Tibial artery (tissue), 4 donors: ENCODE measurements at regions not wholly inside any gene's neighbourhood (a gene's known extent, or its start where the extent isn't known, plus 50 kb on each side); places are given as distances from the start of the nearest gene placed in this dataset.
"Not testable (repeated sequence)": the region's sequence is repeated elsewhere in the genome, so short reads cannot be mapped to it uniquely, and the experiment has no call there.

Experiments
- DNase-seq, 2 donors: peaks; one replicate each; pipeline ENCODE4 v3.0.0-alpha.2; 2019
- H3K27ac ChIP-seq, 2 donors: fragments of 200-600 bp; sonication (generic) in 1 of 2; 1 replicate in 1 of 2; 2 replicates in 1 of 2; pipeline ENCODE4 v1.5.1; 2018 to 2019; ENCODE audit warnings: mild to moderate bottlenecking in 1 of 2
- H3K27me3 ChIP-seq, 2 donors: fragments of 200-600 bp; sonication (generic) in 1 of 2; one replicate each; pipeline versions ENCODE4 v1.5.1 to v1.6.0; 2016 to 2019
- H3K36me3 ChIP-seq, 3 donors: fragments of 200-600 bp; sonication (generic) in 2 of 3; one replicate each; pipeline ENCODE4 v1.5.1; 2016 to 2019; ENCODE audit warnings: mild to moderate bottlenecking in 2 of 3
- H3K4me1 ChIP-seq, 4 donors: fragments of 200-600 bp; sonication (generic) in 2 of 4; 1 replicate in 3 of 4; 2 replicates in 1 of 4; pipeline ENCODE4 v1.5.1; 2016 to 2019
- H3K4me3 ChIP-seq, 2 donors: fragments of 200-600 bp; sonication (generic) in 1 of 2; 1 replicate in 1 of 2; 2 replicates in 1 of 2; pipeline ENCODE4 v1.5.1; 2018 to 2019; ENCODE audit warnings: mild to moderate bottlenecking in 2 of 2
- H3K9me3 ChIP-seq, 3 donors: fragments of 200-600 bp; sonication (generic) in 1 of 3; one replicate each; pipeline ENCODE4 v1.5.1; 2016 to 2019
- intact Hi-C: fragments of 100-400 bp; cut with DNase I; formaldehyde crosslinking; loops from one replicate; pipeline ENCODE4 v1.15.0; 2023; ENCODE audit warnings: low total_unique reads
- TF ChIP-seq, protein P1 (sequence below), 2 experiments: fragments of 200-600 bp in 1 of 2; fragments of 450-650 bp in 1 of 2; IDR thresholded peaks; one replicate each; pipeline ENCODE4 v1.5.1; 2017 to 2019; ENCODE audit warnings: antibody characterized with exemption in 2 of 2, mild to moderate bottlenecking in 1 of 2, moderate library complexity in 1 of 2

DNA sequence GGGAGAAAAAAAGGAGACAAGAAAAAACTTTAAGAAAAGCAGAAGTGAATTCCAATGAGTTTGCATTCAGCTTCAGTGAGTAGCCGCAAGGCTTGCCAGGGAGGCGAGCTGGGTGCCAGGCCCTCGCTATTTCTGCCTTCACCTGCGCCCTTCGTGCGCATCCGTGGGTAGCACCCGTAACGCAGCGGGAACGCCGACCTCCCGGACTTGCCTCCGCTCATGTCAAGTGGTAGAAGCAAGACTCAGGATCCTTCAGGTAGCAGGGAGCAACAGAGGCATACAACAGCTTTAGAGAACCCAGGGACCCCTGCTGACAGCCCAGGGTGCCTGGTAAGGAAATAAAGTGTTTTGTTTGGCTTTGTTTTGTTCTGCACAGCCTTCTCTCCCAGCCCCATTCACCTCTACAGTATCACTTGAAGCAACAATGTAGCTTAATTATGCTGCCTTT, 140.0 kb upstream of the BCOR start:
- TF ChIP-seq, protein P1, sequence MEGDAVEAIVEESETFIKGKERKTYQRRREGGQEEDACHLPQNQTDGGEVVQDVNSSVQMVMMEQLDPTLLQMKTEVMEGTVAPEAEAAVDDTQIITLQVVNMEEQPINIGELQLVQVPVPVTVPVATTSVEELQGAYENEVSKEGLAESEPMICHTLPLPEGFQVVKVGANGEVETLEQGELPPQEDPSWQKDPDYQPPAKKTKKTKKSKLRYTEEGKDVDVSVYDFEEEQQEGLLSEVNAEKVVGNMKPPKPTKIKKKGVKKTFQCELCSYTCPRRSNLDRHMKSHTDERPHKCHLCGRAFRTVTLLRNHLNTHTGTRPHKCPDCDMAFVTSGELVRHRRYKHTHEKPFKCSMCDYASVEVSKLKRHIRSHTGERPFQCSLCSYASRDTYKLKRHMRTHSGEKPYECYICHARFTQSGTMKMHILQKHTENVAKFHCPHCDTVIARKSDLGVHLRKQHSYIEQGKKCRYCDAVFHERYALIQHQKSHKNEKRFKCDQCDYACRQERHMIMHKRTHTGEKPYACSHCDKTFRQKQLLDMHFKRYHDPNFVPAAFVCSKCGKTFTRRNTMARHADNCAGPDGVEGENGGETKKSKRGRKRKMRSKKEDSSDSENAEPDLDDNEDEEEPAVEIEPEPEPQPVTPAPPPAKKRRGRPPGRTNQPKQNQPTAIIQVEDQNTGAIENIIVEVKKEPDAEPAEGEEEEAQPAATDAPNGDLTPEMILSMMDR (IDR thresholded peaks at IDR 0.05) = no peak
- Histone ChIP-seq H3K9me3 (peaks cover 0 to 8% (median 0%) of the 10 kb centered on the region in 3 donors), H3K27ac (no peak overlapping the region), H3K4me1 (no peaks in the 10 kb centered on the region), H3K36me3 (no peaks in the 10 kb centered on the region), H3K4me3 (no peak overlapping the region), H3K27me3 (no peaks in the 10 kb centered on the region)
- intact Hi-C loops = no loop called here
- no peak for DNase-seq

DNA sequence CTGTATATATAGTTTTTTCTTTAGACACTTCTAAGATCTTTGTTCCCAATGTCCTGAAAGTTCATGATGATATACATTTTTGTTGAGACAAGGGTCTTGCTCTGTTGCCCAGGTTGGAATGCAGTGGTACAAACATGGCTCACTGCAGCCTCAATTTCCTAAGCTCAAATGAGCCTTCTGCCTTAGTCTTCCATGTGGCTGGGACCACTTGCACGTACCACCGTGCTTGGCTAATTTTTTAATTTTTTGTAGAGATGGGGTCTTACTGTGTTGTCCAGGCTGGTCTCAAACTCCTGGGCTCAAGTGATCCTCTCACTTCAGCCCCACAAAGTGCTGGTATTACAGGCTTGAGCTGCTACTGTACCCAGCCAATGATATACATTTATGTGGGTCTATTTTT, 132.9 kb upstream of the BCOR start:
- DNase-seq = no peak
- H3K27ac ChIP-seq = no peak overlapping the region
- H3K4me1 ChIP-seq = no peaks in the 10 kb centered on the region
- no peaks in the 10 kb centered on the region for H3K27me3 ChIP-seq
- TF ChIP-seq, protein P1 (IDR thresholded peaks at IDR 0.05) = no peak
- peaks cover 0 to under 1% (median 0%) of the 10 kb centered on the region in 3 donors for H3K9me3 ChIP-seq
- H3K4me3 ChIP-seq = no peak overlapping the region
- H3K36me3 ChIP-seq = no peaks in the 10 kb centered on the region
- intact Hi-C loops = no loop called here

DNA sequence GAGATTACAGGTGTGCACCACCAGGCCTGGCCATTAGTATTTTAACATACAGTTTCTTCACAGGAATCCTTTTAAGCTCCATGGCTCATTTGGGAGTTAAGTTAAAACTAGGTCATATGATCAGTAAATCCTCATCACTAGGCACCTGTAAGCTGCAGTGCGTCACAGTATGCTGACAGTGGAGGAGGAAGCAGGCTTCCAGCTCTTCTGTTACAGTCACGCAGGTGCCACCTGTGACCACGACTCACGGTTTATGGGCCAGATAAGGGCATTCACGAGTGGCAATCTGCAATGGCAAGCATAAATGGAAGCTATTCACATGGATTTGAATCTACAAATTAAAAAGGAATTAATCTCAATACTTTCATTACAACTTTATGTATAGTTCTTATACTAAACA, 129.4 kb upstream of the BCOR start:
- TF ChIP-seq, protein P1 (IDR thresholded peaks at IDR 0.05) = no peak
- H3K27ac ChIP-seq = no peak overlapping the region
- no peaks in the 10 kb centered on the region for H3K4me1 ChIP-seq
- H3K36me3 ChIP-seq = no peaks in the 10 kb centered on the region
- peaks cover 0 to 10% (median 9%) of the 10 kb centered on the region in 3 donors for H3K9me3 ChIP-seq
- no peaks in the 10 kb centered on the region for H3K27me3 ChIP-seq
- no peak overlapping the region for H3K4me3 ChIP-seq
- no peak for DNase-seq
- intact Hi-C loops = no loop called here

DNA sequence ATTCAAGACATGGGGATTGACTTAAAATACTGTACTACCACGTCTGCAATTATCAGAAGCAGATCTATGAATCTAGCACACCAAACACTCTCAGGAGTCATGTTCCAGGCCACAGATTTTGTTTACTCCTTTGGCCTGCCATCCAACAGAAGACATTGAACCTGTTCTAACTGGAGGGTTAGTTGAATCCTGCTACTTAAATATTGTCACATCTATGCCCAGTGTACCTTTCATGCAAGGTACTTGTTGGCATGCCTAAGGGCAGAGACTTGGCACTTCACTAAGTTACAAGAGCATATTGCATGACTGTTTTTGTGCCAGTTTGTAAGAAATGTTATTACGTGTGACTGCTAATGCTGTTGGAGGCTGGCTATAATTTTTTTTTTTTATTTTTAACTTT, 126.9 kb upstream of the BCOR start:
- Histone ChIP-seq H3K4me1 (no peaks in the 10 kb centered on the region), H3K9me3 (peaks cover 0 to 25% (median 16%) of the 10 kb centered on the region in 3 donors), H3K27ac (no peak overlapping the region), H3K27me3 (no peaks in the 10 kb centered on the region), H3K36me3 (no peaks in the 10 kb centered on the region), H3K4me3 (no peak overlapping the region)
- intact Hi-C loops = no loop called here
- no peak for DNase-seq
- TF ChIP-seq, protein P1 (IDR thresholded peaks at IDR 0.05) = no peak

DNA sequence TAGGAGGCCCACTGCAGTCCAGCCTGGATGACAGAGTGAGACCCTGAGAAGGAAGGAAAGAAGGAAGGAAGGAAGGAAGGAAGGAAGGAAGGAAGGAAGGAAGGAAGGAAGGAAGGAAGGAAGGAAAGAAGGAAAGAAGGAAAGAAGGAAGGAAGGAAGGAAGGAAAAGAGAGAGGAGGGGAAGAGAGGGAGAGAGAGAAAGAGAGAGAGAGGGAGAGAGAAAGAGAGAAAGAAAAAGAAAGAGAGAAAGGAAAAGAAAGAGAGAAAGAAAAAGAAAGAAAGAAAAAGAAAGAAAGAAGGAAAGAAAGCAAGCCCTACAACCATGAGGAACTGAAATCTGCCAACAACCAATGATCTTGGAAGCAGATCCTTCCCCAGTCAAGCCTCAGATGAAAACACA, 124.9 kb upstream of the BCOR start:
- H3K4me1 ChIP-seq, H3K4me3 ChIP-seq, DNase-seq, H3K27me3 ChIP-seq, H3K27ac ChIP-seq, intact Hi-C loops, H3K36me3 ChIP-seq: not testable (repeated sequence)
- peaks cover 0 to 26% (median 16%) of the 10 kb centered on the region in 3 donors for H3K9me3 ChIP-seq

DNA sequence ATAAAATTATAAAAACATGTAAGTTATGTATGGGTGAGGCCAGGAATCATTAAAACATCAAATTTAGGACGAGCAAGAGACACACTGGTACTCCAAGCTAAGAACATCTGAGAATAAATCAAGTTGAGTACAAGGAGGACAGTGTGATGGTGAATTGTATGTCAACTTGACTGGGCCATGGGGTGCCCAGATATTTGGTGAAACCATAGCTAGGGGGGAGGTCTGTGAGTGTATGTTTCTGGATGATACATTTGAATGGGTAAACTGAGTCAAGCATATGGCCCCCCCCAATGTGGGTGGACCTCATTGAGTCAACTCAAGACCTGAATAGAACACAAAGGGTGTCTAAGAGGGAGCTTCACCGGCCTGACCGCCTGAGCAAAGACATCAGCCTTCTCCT, 115.3 kb upstream of the BCOR start:
- peaks cover 0 to 22% (median 0%) of the 10 kb centered on the region in 3 donors for H3K9me3 ChIP-seq
- TF ChIP-seq, protein P1 (IDR thresholded peaks at IDR 0.05) = no peak
- no peak for DNase-seq
- H3K36me3 ChIP-seq = no peaks in the 10 kb centered on the region
- intact Hi-C loops = no loop called here
- no peak overlapping the region for H3K4me3 ChIP-seq
- H3K4me1 ChIP-seq = no peaks in the 10 kb centered on the region
- no peak overlapping the region for H3K27ac ChIP-seq
- H3K27me3 ChIP-seq = no peaks in the 10 kb centered on the region
